IMR-90 (cell line): ENCODE measurements at regions not wholly inside any gene's neighbourhood (a gene's known extent, or its start where the extent isn't known, plus 50 kb on each side); places are given as distances from the start of the nearest gene placed in this dataset.

Experiments
- ATAC-seq: fragments of 200-7000 bp; cut with Tn5 transposase; 2 replicates; pipeline ENCODE4 v1.9.1; 2020; ENCODE audit warnings: low read depth, mild to moderate bottlenecking, moderate library complexity
- BruUV-seq: library from RNA; stranded (reverse); fragments of 400-500 nt; replicated peaks from 2 replicates; lab custom pipeline; 2021; lab: Mats Ljungman, UMichigan
- CTCF ChIA-PET: fragments of 300-600 bp; formaldehyde crosslinking; extraction: SDS; loops from one replicate; lab custom pipeline; 2021; ENCODE audit warnings: antibody characterized with exemption; lab: Yijun Ruan, JAX
- POLR2A ChIA-PET: fragments of 300-600 bp; sonication (Branson Sonifier 250); formaldehyde crosslinking; loops from one replicate; lab custom pipeline; 2022; ENCODE audit warnings: antibody characterized with exemption; ENCODE audit not compliant: unreplicated experiment; lab: Charles Lee
- DNase-seq: peaks from one replicate; pipeline ENCODE4 v3.0.0; 2013
- H2AFZ ChIP-seq: replicated peaks from 2 replicates; pipeline ENCODE3; 2013; ENCODE audit warnings: low read length, mild to moderate bottlenecking; ENCODE audit not compliant: poor library complexity
- H2AK5ac ChIP-seq: 2 replicates; pipeline ENCODE4 v1.6.1; 2013; ENCODE audit warnings: low read depth, low read length, inconsistent platforms
- H2AK9ac ChIP-seq: replicated peaks from 2 replicates; pipeline ENCODE3; 2013; ENCODE audit warnings: mild to moderate bottlenecking, low read depth, low read length, moderate library complexity; ENCODE audit not compliant: poor library complexity
- H2BK120ac ChIP-seq: 2 replicates; pipeline ENCODE4 v1.6.1; 2013; ENCODE audit warnings: low read depth, low read length, inconsistent platforms
- H2BK15ac ChIP-seq: 3 replicates; pipeline ENCODE4 v1.6.1; 2013; ENCODE audit warnings: low read depth, low read length, inconsistent platforms
- H2BK20ac ChIP-seq: 2 replicates; pipeline ENCODE4 v1.6.1; 2013; ENCODE audit warnings: low read depth, mild to moderate bottlenecking, inconsistent platforms, low read length, moderate library complexity
- H2BK5ac ChIP-seq: 2 replicates; pipeline ENCODE4 v1.6.1; 2013; ENCODE audit warnings: mild to moderate bottlenecking, low read depth, low read length, inconsistent platforms; ENCODE audit not compliant: poor library complexity, severe bottlenecking
- H3K14ac ChIP-seq: replicated peaks from 2 replicates; pipeline ENCODE4 v1.6.1; 2013; ENCODE audit warnings: low read depth, low read length, inconsistent platforms
- H3K18ac ChIP-seq: 2 replicates; pipeline ENCODE4 v1.6.1; 2013; ENCODE audit warnings: low read depth, low read length, control low read depth
- H3K23ac ChIP-seq: 2 replicates; pipeline ENCODE4 v1.6.1; 2013; ENCODE audit warnings: low read depth, low read length, inconsistent platforms
- H3K27ac ChIP-seq: 2 replicates; pipeline ENCODE4 v1.5.1; 2013; ENCODE audit warnings: mild to moderate bottlenecking, control low read depth, low read length; ENCODE audit not compliant: insufficient read depth
- H3K27me3 ChIP-seq: 2 replicates; pipeline ENCODE4 v1.6.1; 2013; ENCODE audit warnings: low read length; ENCODE audit not compliant: control insufficient read depth, insufficient read depth
- H3K36me3 ChIP-seq: 2 replicates; pipeline ENCODE4 v1.6.1; 2013; ENCODE audit warnings: low read length, mixed read lengths; ENCODE audit not compliant: control insufficient read depth, insufficient read depth
- H3K4ac ChIP-seq: 2 replicates; pipeline ENCODE4 v1.6.1; 2013; ENCODE audit warnings: low read depth, low read length, inconsistent platforms
- H3K4me1 ChIP-seq: 2 replicates; pipeline ENCODE4 v1.6.1; 2013; ENCODE audit warnings: low read length, mixed read lengths; ENCODE audit not compliant: control insufficient read depth, insufficient read depth
- H3K4me2 ChIP-seq: 2 replicates; pipeline ENCODE4 v1.6.1; 2013; ENCODE audit warnings: low read depth, mild to moderate bottlenecking, control low read depth, low read length, moderate library complexity
- H3K4me3 ChIP-seq: 2 replicates; pipeline ENCODE4 v1.5.1; 2013; ENCODE audit warnings: low read depth, mild to moderate bottlenecking, control low read depth, low read length, moderate library complexity; ENCODE audit not compliant: insufficient read depth
- H3K56ac ChIP-seq: 2 replicates; pipeline ENCODE4 v1.6.1; 2013; ENCODE audit warnings: low read length, inconsistent platforms; ENCODE audit not compliant: insufficient read depth; ENCODE audit errors: extremely low read depth
- H3K79me1 ChIP-seq, 2 experiments: 2 replicates each; pipeline ENCODE4 v1.6.1; 2013; ENCODE audit warnings: low read length in 2 of 2, inconsistent platforms in 1 of 2, low read depth in 1 of 2
- H3K9ac ChIP-seq: 2 replicates; pipeline ENCODE4 v1.6.1; 2013; ENCODE audit warnings: low read depth, low read length, control low read depth
- H3K9me1 ChIP-seq: 2 replicates; pipeline ENCODE4 v1.6.1; 2013; ENCODE audit warnings: low read length, inconsistent platforms; ENCODE audit not compliant: insufficient read depth
- H3K9me3 ChIP-seq: 2 replicates; pipeline ENCODE4 v1.6.1; 2013; ENCODE audit warnings: low read length; ENCODE audit not compliant: control insufficient read depth, insufficient read depth
- H4K20me1 ChIP-seq: 2 replicates; pipeline ENCODE4 v1.6.1; 2013; ENCODE audit warnings: low read length, inconsistent platforms; ENCODE audit not compliant: insufficient read depth
- H4K5ac ChIP-seq: 2 replicates; pipeline ENCODE4 v1.6.1; 2013; ENCODE audit warnings: mild to moderate bottlenecking, low read depth, low read length, control low read depth
- H4K8ac ChIP-seq, 2 experiments: 2 replicates each; pipeline ENCODE4 v1.6.1; 2013; ENCODE audit warnings: low read depth in 2 of 2, low read length in 2 of 2, control low read depth in 1 of 2, inconsistent platforms in 1 of 2
- H4K91ac ChIP-seq: 2 replicates; pipeline ENCODE4 v1.6.1; 2013; ENCODE audit warnings: low read depth, low read length, inconsistent platforms; ENCODE audit not compliant: insufficient read depth
- BHLHE40 ChIP-seq: fragments of 150-350 bp; IDR thresholded peaks from 2 replicates; pipeline ENCODE4 v1.6.1; 2016; ENCODE audit warnings: mild to moderate bottlenecking, low read depth, low read length
- CEBPB ChIP-seq: IDR thresholded peaks from 2 replicates; pipeline ENCODE4 v1.6.1; 2012; ENCODE audit warnings: low read depth, low read length, improper control_type of control experiment
- CHD1 ChIP-seq: IDR thresholded peaks from 2 replicates; pipeline ENCODE4 v1.6.1; 2012; ENCODE audit warnings: low read depth, low read length, improper control_type of control experiment
- FOS ChIP-seq: fragments of 150-350 bp; IDR thresholded peaks from 2 replicates; pipeline ENCODE4 v1.6.1; 2016; ENCODE audit warnings: low read depth, low read length
- MAFK ChIP-seq: IDR thresholded peaks from 2 replicates; pipeline ENCODE4 v1.6.1; 2012; ENCODE audit warnings: low read depth, low read length, improper control_type of control experiment
- MAZ ChIP-seq: IDR thresholded peaks from 2 replicates; pipeline ENCODE4 v1.6.1; 2012; ENCODE audit warnings: low read depth, mild to moderate bottlenecking, low read length, improper control_type of control experiment, moderate library complexity, borderline replicate concordance
- MXI1 ChIP-seq: IDR thresholded peaks from 2 replicates; pipeline ENCODE4 v1.6.1; 2012; ENCODE audit warnings: low read depth, mild to moderate bottlenecking, low read length, moderate library complexity, borderline replicate concordance
- NFE2L2 ChIP-seq: fragments of 150-350 bp; IDR thresholded peaks from 2 replicates; pipeline ENCODE4 v1.6.1; 2016; ENCODE audit warnings: low read depth, mild to moderate bottlenecking, low read length
- POLR2A ChIP-seq: IDR thresholded peaks from 2 replicates; pipeline ENCODE4 v1.6.1; 2012; ENCODE audit warnings: mild to moderate bottlenecking, low read depth, low read length
- RAD21 ChIP-seq: IDR thresholded peaks from 2 replicates; pipeline ENCODE4 v1.6.1; 2012; ENCODE audit warnings: low read length, improper control_type of control experiment
- RCOR1 ChIP-seq: IDR thresholded peaks from 2 replicates; pipeline ENCODE4 v1.6.1; 2012; ENCODE audit warnings: mild to moderate bottlenecking, low read length, improper control_type of control experiment; ENCODE audit not compliant: insufficient replicate concordance
- RFX5 ChIP-seq: IDR thresholded peaks from 2 replicates; pipeline ENCODE4 v1.8.0; 2012; ENCODE audit warnings: low read depth, mild to moderate bottlenecking, low read length, moderate library complexity
- SMC3 ChIP-seq: fragments of 150-350 bp; IDR thresholded peaks from 2 replicates; pipeline ENCODE4 v1.6.1; 2016; ENCODE audit warnings: low read depth, mild to moderate bottlenecking, antibody characterized with exemption, low read length, moderate library complexity
- WGBS, 2 experiments: methylation state at CpG; one replicate each; pipeline versions ENCODE4 v1.1.5 to v1.1.7; 2013; ENCODE audit warnings: missing lambda C conversion rate in 2 of 2; ENCODE audit not compliant: insufficient read length in 1 of 2; ENCODE audit errors: extremely low coverage in 2 of 2; 5-methylcytosine and 5-hydroxymethylcytosine counted together
- dilution Hi-C: fragments of 300-500 bp; cut with HindIII; formaldehyde crosslinking; loops from one replicate; pipeline ENCODE4 v1.14.3; 2018; ENCODE audit warnings: low sequenced_read_pairs; ENCODE audit not compliant: unreplicated experiment
- in situ Hi-C: fragments of 300-500 bp; cut with MboI; formaldehyde crosslinking; loops from 3 replicates; pipeline ENCODE4 v1.14.3; 2019; ENCODE audit warnings: low sequenced_read_pairs, inconsistent platforms, mixed read lengths
- intact Hi-C: fragments of 100-400 bp; cut with micrococcal nuclease; formaldehyde crosslinking; loops from 2 replicates; pipeline ENCODE4 v1.10.0; 2022
- TF ChIP-seq, protein P1 (sequence below): conservative IDR thresholded peaks from 2 replicates; pipeline ENCODE4 v1.5.1; 2012; ENCODE audit warnings: mild to moderate bottlenecking, low read depth, low read length, improper control_type of control experiment
- TF ChIP-seq, protein P2 (sequence below): fragments of 150-350 bp; IDR thresholded peaks from 2 replicates; pipeline ENCODE4 v1.6.1; 2017; ENCODE audit warnings: mild to moderate bottlenecking, antibody characterized with exemption, low read length, low read depth
- TF ChIP-seq, protein P3 (sequence below): fragments of 150-350 bp; IDR thresholded peaks from 2 replicates; pipeline ENCODE4 v1.6.1; 2016; ENCODE audit warnings: low read depth, mild to moderate bottlenecking, low read length, moderate library complexity, borderline replicate concordance

GRCh38 chr5:36787365-36788093, 89.0 kb upstream of the NIPBL start:
- no peak overlapping the region for H3K23ac ChIP-seq
- H2BK120ac ChIP-seq = no peak overlapping the region
- H3K18ac ChIP-seq = no peak overlapping the region
- no peak overlapping the region for H3K14ac ChIP-seq
- H4K20me1 ChIP-seq = no peaks in the 10 kb centered on the region
- H2BK15ac ChIP-seq = no peak overlapping the region
- no peaks in the 10 kb centered on the region for H3K9me3 ChIP-seq
- no peak overlapping the region for H3K9ac ChIP-seq
- DNase-seq (no peak), ATAC-seq (no peak)
- TF ChIP-seq MAZ = no peak
- no peak for TF ChIP-seq POLR2A
- no peak for TF ChIP-seq BHLHE40
- TF ChIP-seq CHD1 = no peak
- TF ChIP-seq, protein P1, sequence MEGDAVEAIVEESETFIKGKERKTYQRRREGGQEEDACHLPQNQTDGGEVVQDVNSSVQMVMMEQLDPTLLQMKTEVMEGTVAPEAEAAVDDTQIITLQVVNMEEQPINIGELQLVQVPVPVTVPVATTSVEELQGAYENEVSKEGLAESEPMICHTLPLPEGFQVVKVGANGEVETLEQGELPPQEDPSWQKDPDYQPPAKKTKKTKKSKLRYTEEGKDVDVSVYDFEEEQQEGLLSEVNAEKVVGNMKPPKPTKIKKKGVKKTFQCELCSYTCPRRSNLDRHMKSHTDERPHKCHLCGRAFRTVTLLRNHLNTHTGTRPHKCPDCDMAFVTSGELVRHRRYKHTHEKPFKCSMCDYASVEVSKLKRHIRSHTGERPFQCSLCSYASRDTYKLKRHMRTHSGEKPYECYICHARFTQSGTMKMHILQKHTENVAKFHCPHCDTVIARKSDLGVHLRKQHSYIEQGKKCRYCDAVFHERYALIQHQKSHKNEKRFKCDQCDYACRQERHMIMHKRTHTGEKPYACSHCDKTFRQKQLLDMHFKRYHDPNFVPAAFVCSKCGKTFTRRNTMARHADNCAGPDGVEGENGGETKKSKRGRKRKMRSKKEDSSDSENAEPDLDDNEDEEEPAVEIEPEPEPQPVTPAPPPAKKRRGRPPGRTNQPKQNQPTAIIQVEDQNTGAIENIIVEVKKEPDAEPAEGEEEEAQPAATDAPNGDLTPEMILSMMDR = no peak
- no peak for TF ChIP-seq FOS
- no peak for TF ChIP-seq MXI1
- TF ChIP-seq, protein P2, sequence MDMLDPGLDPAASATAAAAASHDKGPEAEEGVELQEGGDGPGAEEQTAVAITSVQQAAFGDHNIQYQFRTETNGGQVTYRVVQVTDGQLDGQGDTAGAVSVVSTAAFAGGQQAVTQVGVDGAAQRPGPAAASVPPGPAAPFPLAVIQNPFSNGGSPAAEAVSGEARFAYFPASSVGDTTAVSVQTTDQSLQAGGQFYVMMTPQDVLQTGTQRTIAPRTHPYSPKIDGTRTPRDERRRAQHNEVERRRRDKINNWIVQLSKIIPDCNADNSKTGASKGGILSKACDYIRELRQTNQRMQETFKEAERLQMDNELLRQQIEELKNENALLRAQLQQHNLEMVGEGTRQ = no peak
- TF ChIP-seq, protein P3, sequence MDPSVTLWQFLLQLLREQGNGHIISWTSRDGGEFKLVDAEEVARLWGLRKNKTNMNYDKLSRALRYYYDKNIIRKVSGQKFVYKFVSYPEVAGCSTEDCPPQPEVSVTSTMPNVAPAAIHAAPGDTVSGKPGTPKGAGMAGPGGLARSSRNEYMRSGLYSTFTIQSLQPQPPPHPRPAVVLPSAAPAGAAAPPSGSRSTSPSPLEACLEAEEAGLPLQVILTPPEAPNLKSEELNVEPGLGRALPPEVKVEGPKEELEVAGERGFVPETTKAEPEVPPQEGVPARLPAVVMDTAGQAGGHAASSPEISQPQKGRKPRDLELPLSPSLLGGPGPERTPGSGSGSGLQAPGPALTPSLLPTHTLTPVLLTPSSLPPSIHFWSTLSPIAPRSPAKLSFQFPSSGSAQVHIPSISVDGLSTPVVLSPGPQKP = no peak
- TF ChIP-seq CEBPB = no peak
- TF ChIP-seq MAFK = no peak
- TF ChIP-seq RAD21 = no peak
- no peak for TF ChIP-seq NFE2L2
- no peak for TF ChIP-seq RFX5
- TF ChIP-seq RCOR1 = no peak
- no peak for TF ChIP-seq SMC3
- H3K79me1 ChIP-seq = no peaks in the 10 kb centered on the region
- dilution Hi-C loops = no loop called here
- no peak overlapping the region for H2AK9ac ChIP-seq
- ChIA-PET POLR2A (no interaction called here), CTCF (no interaction called here)
- no peak overlapping the region for H4K8ac ChIP-seq
- no peaks in the 10 kb centered on the region for H3K4me1 ChIP-seq
- no peak overlapping the region for H3K4me2 ChIP-seq
- no peak overlapping the region for H3K4ac ChIP-seq
- no peak overlapping the region for H3K56ac ChIP-seq
- BruUV-seq = no TSS peak
- no peak overlapping the region for H2BK5ac ChIP-seq
- peaks cover 6% of the 10 kb centered on the region for H3K27me3 ChIP-seq
- 57% methylated on average over 2 of the region's 8 CpGs; no CpG with 5 or more reads in 1 of the 2 experiments for WGBS, 2 experiments
- no peak overlapping the region for H4K91ac ChIP-seq
- H3K9me1 ChIP-seq = no peaks in the 10 kb centered on the region
- no peaks in the 10 kb centered on the region for H3K36me3 ChIP-seq
- H4K5ac ChIP-seq = no peak overlapping the region
- intact Hi-C loops = no loop called here
- no peak overlapping the region for H2AK5ac ChIP-seq
- in situ Hi-C loops = no loop called here
- no peak overlapping the region for H3K27ac ChIP-seq
- no peak overlapping the region for H2AFZ ChIP-seq
- H3K4me3 ChIP-seq = no peak overlapping the region
- no peak overlapping the region for H2BK20ac ChIP-seq
